ENCODE measurements at regions not wholly inside any gene's neighbourhood (a gene's known extent, or its start where the extent isn't known, plus 50 kb on each side); places are given as distances from the start of the nearest gene placed in this dataset.

DNA sequence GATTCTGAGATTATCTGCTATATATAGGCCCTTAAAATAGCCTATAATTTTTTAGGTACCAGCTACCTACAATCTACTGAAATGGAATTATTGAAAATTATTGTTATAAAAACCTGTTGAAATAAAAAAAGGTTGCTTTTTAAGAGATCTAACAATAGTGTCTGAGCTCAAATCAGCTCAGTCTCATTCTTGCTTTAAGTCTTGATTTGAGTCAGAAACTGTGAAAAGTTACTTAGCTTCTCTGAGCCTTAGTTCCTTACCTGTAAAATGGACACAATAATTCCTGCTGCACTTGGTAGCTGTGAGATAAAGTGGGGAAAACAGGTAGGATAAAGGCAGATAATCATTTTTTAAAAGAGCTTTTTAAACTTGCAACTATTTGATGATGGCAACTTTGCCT, 118.8 kb upstream of the UBE2E2 start:
- TF ChIP-seq, protein P1, sequence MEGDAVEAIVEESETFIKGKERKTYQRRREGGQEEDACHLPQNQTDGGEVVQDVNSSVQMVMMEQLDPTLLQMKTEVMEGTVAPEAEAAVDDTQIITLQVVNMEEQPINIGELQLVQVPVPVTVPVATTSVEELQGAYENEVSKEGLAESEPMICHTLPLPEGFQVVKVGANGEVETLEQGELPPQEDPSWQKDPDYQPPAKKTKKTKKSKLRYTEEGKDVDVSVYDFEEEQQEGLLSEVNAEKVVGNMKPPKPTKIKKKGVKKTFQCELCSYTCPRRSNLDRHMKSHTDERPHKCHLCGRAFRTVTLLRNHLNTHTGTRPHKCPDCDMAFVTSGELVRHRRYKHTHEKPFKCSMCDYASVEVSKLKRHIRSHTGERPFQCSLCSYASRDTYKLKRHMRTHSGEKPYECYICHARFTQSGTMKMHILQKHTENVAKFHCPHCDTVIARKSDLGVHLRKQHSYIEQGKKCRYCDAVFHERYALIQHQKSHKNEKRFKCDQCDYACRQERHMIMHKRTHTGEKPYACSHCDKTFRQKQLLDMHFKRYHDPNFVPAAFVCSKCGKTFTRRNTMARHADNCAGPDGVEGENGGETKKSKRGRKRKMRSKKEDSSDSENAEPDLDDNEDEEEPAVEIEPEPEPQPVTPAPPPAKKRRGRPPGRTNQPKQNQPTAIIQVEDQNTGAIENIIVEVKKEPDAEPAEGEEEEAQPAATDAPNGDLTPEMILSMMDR (IDR thresholded peaks at IDR 0.05), result no peak
- TF ChIP-seq POLR2AphosphoS5 (IDR thresholded peaks at IDR 0.05) (no peak), POLR2A (IDR thresholded peaks at IDR 0.05) (no peak), EP300 (IDR thresholded peaks at IDR 0.05) (no peak)

Measured in gastroesophageal sphincter (tissue), 3 donors.